Natural killer cell (primary cell): ENCODE measurements at regions not wholly inside any gene's neighbourhood (a gene's known extent, or its start where the extent isn't known, plus 50 kb on each side); places are given as distances from the start of the nearest gene placed in this dataset.
"Not testable (repeated sequence)": the region's sequence is repeated elsewhere in the genome, so short reads cannot be mapped to it uniquely, and the experiment has no call there.

Experiments
- ATAC-seq, 3 donors: fragments of 150-1000 bp in 2 of 3; fragments of 200-7000 bp in 1 of 3; cut with Tn5 transposase; 1 replicate in 1 of 3; 2 replicates in 2 of 3; pipeline ENCODE4 v1.10.0; 2021; ENCODE audit warnings: mild to moderate bottlenecking in 2 of 3, moderate library complexity in 2 of 3
- DNase-seq, 2 donors: peaks; one replicate each; pipeline versions ENCODE4 v3.0.0 to v3.0.0-alpha.2; 2013 to 2021; ENCODE audit warnings: mixed read lengths in 1 of 2
- H3K27ac ChIP-seq: one replicate; pipeline ENCODE4 v1.5.1; 2013; ENCODE audit warnings: mild to moderate bottlenecking, low read length
- H3K27me3 ChIP-seq: one replicate; pipeline ENCODE4 v1.6.1; 2013; ENCODE audit warnings: low read length; ENCODE audit not compliant: control insufficient read depth, insufficient read depth
- H3K36me3 ChIP-seq: one replicate; pipeline ENCODE4 v1.6.1; 2013; ENCODE audit warnings: low read length; ENCODE audit not compliant: control insufficient read depth, insufficient read depth
- H3K4me1 ChIP-seq: one replicate; pipeline ENCODE4 v1.6.1; 2013; ENCODE audit warnings: low read length; ENCODE audit not compliant: control insufficient read depth, insufficient read depth
- H3K4me3 ChIP-seq: one replicate; pipeline ENCODE4 v1.5.1; 2013; ENCODE audit warnings: low read length
- H3K9me3 ChIP-seq: one replicate; pipeline ENCODE4 v1.6.1; 2013; ENCODE audit warnings: low read length; ENCODE audit not compliant: control insufficient read depth, insufficient read depth
- H3K27ac Mint-ChIP-seq, 2 donors: one replicate each; pipeline ENCODE4 v1.8.0; 2022; ENCODE audit warnings: mild to moderate bottlenecking in 2 of 2, mixed read lengths in 2 of 2, moderate library complexity in 1 of 2
- H3K27me3 Mint-ChIP-seq, 2 donors: one replicate each; pipeline ENCODE4 v1.8.0; 2022; ENCODE audit warnings: low read depth in 2 of 2, mixed read lengths in 2 of 2
- H3K36me3 Mint-ChIP-seq: one replicate; pipeline ENCODE4 v1.8.0; 2022; ENCODE audit warnings: mixed read lengths
- H3K4me1 Mint-ChIP-seq, 2 donors: one replicate each; pipeline ENCODE4 v1.8.0; 2022; ENCODE audit warnings: mixed read lengths in 2 of 2
- H3K4me3 Mint-ChIP-seq: one replicate; pipeline ENCODE4 v1.8.0; 2022; ENCODE audit warnings: mild to moderate bottlenecking, moderate library complexity, mixed read lengths
- H3K9me3 Mint-ChIP-seq, 2 donors: one replicate each; pipeline ENCODE4 v1.8.0; 2022; ENCODE audit warnings: mixed read lengths in 2 of 2
- WGBS: methylation state at CpG from one replicate; pipeline ENCODE4 v1.1.7; 2013; ENCODE audit warnings: missing lambda C conversion rate; ENCODE audit not compliant: insufficient coverage; 5-methylcytosine and 5-hydroxymethylcytosine counted together
- intact Hi-C: fragments of 100-400 bp; cut with micrococcal nuclease; formaldehyde crosslinking; loops from one replicate; pipeline ENCODE4 v1.14.2; 2022

- H3K4me1 Mint-ChIP-seq, H3K27ac Mint-ChIP-seq, H3K9me3 Mint-ChIP-seq: not testable (repeated sequence)
Measured at GRCh38 chr11:3512751-3513150, 129.0 kb downstream of the ART5 start.

DNA sequence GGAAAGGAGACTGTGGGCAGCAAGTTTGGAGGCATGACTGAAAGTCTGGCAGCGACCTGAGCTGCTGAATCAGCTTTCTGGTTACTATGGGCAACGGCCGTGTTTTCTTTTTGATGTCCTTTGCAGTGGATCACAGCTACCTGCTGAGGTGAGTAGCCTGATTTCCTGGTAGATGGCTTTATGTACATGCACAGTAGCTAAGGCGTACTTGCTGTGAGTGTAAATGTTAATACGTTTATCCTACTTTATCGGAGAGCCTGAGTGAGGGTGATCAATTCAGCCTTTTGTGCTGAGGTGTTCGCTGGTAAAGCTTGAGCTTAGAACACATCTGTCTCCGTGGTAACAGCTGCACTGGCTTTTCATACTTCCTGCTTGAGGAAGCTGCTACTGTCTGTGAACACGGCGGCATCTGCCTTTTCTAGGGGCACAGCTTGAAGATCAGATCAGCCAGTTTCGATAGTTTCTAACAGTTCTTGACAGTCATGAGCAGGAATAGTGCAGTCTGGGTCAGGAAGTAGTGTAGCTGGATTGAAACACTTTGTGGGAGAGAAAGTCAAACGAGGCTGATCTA lies 129.6 kb downstream of the ART5 start:
- H3K4me1 Mint-ChIP-seq, H3K9me3 ChIP-seq, H3K27ac Mint-ChIP-seq, H3K4me3 ChIP-seq, H3K27ac ChIP-seq, H3K4me1 ChIP-seq, H3K36me3 Mint-ChIP-seq, ATAC-seq, H3K4me3 Mint-ChIP-seq, H3K27me3 ChIP-seq, H3K9me3 Mint-ChIP-seq, intact Hi-C loops, H3K36me3 ChIP-seq: not testable (repeated sequence)
- peaks cover 10 to 49% of the 10 kb centered on the region in 2 donors for H3K27me3 Mint-ChIP-seq
- whole genome bisulfite sequencing = 44% methylated on average over 12 of the region's 12 CpGs
- peak in 1 of 2 donors; percentile 64 for DNase-seq

More at GRCh38 chr11:3512751-3513150, 129.0 kb downstream of the ART5 start:
- DNase-seq = peak in 1 of 2 donors; percentile 14
- 92% methylated on average over 6 of the region's 6 CpGs for WGBS
- H3K4me3 Mint-ChIP-seq, H3K27ac ChIP-seq, H3K4me3 ChIP-seq, H3K36me3 ChIP-seq, H3K27me3 ChIP-seq, H3K36me3 Mint-ChIP-seq, H3K4me1 ChIP-seq, intact Hi-C loops, H3K9me3 ChIP-seq, ATAC-seq: not testable (repeated sequence)
- peaks cover 10 to 54% of the 10 kb centered on the region in 2 donors for H3K27me3 Mint-ChIP-seq

GRCh38 chr11:3511416-3512132 lies 130.2 kb downstream of the ART5 start:
- DNase-seq = peak in 1 of 2 donors; percentile 29
- H3K9me3 ChIP-seq, H3K4me3 Mint-ChIP-seq, ATAC-seq, H3K27ac Mint-ChIP-seq, H3K36me3 Mint-ChIP-seq, H3K36me3 ChIP-seq, H3K9me3 Mint-ChIP-seq, H3K4me1 Mint-ChIP-seq, H3K27ac ChIP-seq, H3K27me3 ChIP-seq, H3K4me3 ChIP-seq, H3K4me1 ChIP-seq, intact Hi-C loops: not testable (repeated sequence)
- 75% methylated on average over 8 of the region's 8 CpGs for WGBS
- H3K27me3 Mint-ChIP-seq = peaks cover 8 to 42% of the 10 kb centered on the region in 2 donors

GRCh38 chr11:3509563-3509962 lies 130.6 kb upstream of the ZNF195 start:
- H3K36me3 Mint-ChIP-seq, H3K9me3 Mint-ChIP-seq, H3K27ac ChIP-seq, H3K4me1 Mint-ChIP-seq, ATAC-seq, DNase-seq, H3K4me1 ChIP-seq, H3K36me3 ChIP-seq, intact Hi-C loops, H3K4me3 ChIP-seq, H3K27ac Mint-ChIP-seq, H3K4me3 Mint-ChIP-seq, H3K9me3 ChIP-seq, H3K27me3 ChIP-seq: not testable (repeated sequence)
- peaks cover 6 to 26% of the 10 kb centered on the region in 2 donors for H3K27me3 Mint-ChIP-seq
- WGBS = 90% methylated on average over 5 of the region's 6 CpGs

DNA sequence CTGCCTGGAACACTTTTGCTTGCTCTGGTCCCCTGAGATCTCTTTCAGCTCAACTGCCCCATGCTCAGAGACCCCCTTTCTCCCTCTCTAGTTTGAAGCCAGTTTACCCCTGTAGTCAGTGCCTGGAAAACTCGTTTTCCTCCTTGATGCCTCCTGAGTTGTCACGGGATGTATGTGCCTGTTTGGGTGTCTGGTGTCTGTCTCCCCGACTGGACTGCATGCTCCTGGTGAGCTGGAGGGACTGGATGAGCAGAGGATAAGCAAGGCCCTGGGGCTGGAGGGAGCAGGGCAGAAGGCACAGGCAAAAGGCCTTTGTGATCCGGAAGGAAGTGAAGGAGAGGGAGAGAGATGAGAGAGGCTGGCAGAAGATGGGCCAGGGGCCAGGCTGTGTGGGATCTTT lies 120.3 kb upstream of the ZNF195 start:
- intact Hi-C loops, H3K36me3 ChIP-seq, H3K9me3 ChIP-seq, ATAC-seq, H3K27ac ChIP-seq, H3K27ac Mint-ChIP-seq, DNase-seq, H3K4me3 ChIP-seq, H3K36me3 Mint-ChIP-seq, H3K9me3 Mint-ChIP-seq, H3K27me3 ChIP-seq, H3K4me1 ChIP-seq, H3K4me3 Mint-ChIP-seq, H3K4me1 Mint-ChIP-seq: not testable (repeated sequence)
- 83% methylated on average over 4 of the region's 4 CpGs for WGBS
- peaks cover 8 to 14% of the 10 kb centered on the region in 2 donors for H3K27me3 Mint-ChIP-seq

DNA sequence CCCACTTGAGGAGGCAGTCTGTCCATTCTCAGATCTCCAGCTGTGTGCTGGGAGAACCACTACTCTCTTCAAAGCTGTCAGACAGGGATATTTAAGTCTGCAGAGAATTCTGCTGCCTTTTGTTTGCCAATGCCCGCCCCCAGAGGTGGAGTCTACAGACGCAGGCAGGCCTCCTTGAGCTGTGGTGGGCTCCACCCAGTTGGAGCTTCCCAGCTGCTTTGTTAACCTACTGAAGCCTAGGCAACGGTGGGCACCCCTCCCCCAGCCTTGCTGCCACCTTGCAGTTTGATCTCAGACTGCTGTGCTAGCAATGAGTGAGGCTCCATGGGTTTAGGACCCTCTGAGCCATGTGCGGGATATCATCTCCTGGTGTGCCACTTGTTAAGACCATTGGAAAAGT lies 119.4 kb upstream of the ZNF195 start:
- H3K4me3 Mint-ChIP-seq = not testable (repeated sequence)

GRCh38 chr11:3493152-3493551 lies 114.2 kb upstream of the ZNF195 start:
- H3K27me3 ChIP-seq, H3K27me3 Mint-ChIP-seq, H3K4me1 Mint-ChIP-seq, H3K4me3 ChIP-seq, H3K36me3 ChIP-seq, H3K27ac ChIP-seq, H3K4me1 ChIP-seq, H3K9me3 Mint-ChIP-seq, DNase-seq, H3K4me3 Mint-ChIP-seq, H3K36me3 Mint-ChIP-seq, H3K9me3 ChIP-seq, ATAC-seq, intact Hi-C loops, H3K27ac Mint-ChIP-seq: not testable (repeated sequence)
- WGBS = no CpG with 5 or more reads among the region's 4 CpGs

More for the DNA sequence above, 119.4 kb upstream of the ZNF195 start:
- ATAC-seq, H3K36me3 ChIP-seq, H3K27ac ChIP-seq, H3K4me1 ChIP-seq, H3K4me1 Mint-ChIP-seq, H3K36me3 Mint-ChIP-seq, H3K27ac Mint-ChIP-seq, H3K9me3 ChIP-seq, H3K9me3 Mint-ChIP-seq, H3K27me3 ChIP-seq, H3K4me3 ChIP-seq, intact Hi-C loops: not testable (repeated sequence)
- WGBS = 62% methylated on average over 4 of the region's 4 CpGs
- peaks cover 8 to 14% of the 10 kb centered on the region in 2 donors for H3K27me3 Mint-ChIP-seq
- DNase-seq = peak in 1 of 2 donors; percentile 36

DNA sequence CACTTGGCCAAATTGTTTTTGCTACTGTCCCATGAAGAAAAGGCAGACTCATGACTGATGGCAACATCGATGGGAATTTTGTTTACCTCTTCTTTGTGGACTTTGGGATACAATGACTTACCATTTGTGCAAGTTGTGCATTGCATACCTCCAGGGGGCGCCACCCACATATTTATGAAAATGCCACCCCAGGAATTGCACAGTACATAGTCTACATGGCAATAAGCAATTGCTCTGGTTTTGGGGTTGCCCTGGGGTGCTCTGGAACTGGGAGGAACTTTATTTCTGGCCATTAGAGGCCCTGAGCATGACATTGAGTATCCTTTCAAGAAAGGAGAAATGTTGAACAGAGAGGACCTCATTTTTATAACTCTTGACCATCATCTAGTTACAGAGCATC lies 109.1 kb upstream of the ZNF195 start:
- H3K27ac ChIP-seq, H3K4me1 ChIP-seq, intact Hi-C loops, H3K27me3 Mint-ChIP-seq, H3K9me3 ChIP-seq, H3K36me3 ChIP-seq, DNase-seq, H3K9me3 Mint-ChIP-seq, H3K36me3 Mint-ChIP-seq, H3K27ac Mint-ChIP-seq, ATAC-seq, H3K4me3 Mint-ChIP-seq, H3K4me1 Mint-ChIP-seq, H3K27me3 ChIP-seq, H3K4me3 ChIP-seq: not testable (repeated sequence)
- no CpG with 5 or more reads among the region's 2 CpGs for WGBS
